ENCODE measurements at regions not wholly inside any gene's neighbourhood (a gene's known extent, or its start where the extent isn't known, plus 50 kb on each side); places are given as distances from the start of the nearest gene placed in this dataset.

DNA sequence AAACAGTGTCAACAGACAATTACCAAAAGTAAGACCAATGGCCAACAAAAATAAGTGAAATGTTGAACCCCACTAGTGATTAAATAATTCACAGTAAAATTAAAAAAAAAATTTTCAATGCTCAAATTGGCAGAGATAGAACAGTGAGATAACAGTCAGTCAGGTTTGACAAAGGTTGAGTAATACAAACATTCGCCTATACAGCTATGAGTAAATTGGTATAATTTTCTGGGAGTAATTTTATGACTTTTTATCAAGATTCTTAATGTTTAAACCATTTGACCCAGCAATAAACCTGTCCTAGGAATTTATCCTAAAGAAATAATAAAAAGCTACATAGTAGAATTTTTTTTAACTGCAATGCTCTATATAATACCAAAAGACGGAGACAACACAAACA, 64.9 kb upstream of the SHH start:
- no peaks in the 10 kb centered on the region for H3K36me3 Mint-ChIP-seq (ENCODE audit: low read depth)
- peaks cover 6% of the 10 kb centered on the region for H3K27me3 Mint-ChIP-seq
- no peaks in the 10 kb centered on the region for H3K9me3 Mint-ChIP-seq
- H3K27ac Mint-ChIP-seq, result no peak overlapping the region
- intact Hi-C loops (cut with micrococcal nuclease), result no loop called here
- H3K4me3 Mint-ChIP-seq, result no peak overlapping the region
- no peak for DNase-seq
- no peaks in the 10 kb centered on the region for H3K4me1 Mint-ChIP-seq

DNA sequence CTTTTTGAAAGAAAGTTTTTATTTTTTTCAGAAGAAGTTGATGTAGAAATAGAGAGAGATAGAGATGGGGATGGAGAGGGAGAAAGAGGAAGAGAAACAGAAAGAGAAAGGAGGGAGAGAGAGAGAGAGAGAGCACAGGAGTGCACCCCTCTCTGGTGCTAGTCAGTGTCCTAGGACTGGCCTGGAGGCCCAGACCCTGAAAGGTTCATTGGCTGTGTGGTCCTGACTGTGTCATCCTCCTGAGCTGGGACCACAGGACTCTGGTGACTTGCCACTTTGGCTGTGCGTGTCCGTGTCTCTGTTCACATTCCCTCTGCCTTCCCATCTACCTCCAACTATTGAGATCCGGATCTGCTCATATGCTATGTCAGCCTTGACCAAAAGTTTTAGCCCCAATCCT, 62.1 kb upstream of the SHH start:
- H3K4me3 Mint-ChIP-seq, result no peak overlapping the region
- H3K36me3 Mint-ChIP-seq (ENCODE audit: low read depth), result no peaks in the 10 kb centered on the region
- no peaks in the 10 kb centered on the region for H3K4me1 Mint-ChIP-seq
- H3K9me3 Mint-ChIP-seq, result no peaks in the 10 kb centered on the region
- intact Hi-C loops (cut with micrococcal nuclease), result no loop called here
- H3K27me3 Mint-ChIP-seq, result peaks cover 5% of the 10 kb centered on the region
- DNase-seq, result no peak
- H3K27ac Mint-ChIP-seq, result no peak overlapping the region

GRCh38 chr7:155874010-155874409, 61.7 kb upstream of the SHH start:
- DNase-seq, result no peak
- Mint-ChIP-seq H3K4me3 (no peak overlapping the region), H3K4me1 (no peaks in the 10 kb centered on the region), H3K9me3 (no peaks in the 10 kb centered on the region), H3K36me3 (ENCODE audit: low read depth) (no peaks in the 10 kb centered on the region), H3K27ac (no peak overlapping the region), H3K27me3 (peaks cover 4% of the 10 kb centered on the region)
- intact Hi-C loops (cut with micrococcal nuclease), result no loop called here

DNA sequence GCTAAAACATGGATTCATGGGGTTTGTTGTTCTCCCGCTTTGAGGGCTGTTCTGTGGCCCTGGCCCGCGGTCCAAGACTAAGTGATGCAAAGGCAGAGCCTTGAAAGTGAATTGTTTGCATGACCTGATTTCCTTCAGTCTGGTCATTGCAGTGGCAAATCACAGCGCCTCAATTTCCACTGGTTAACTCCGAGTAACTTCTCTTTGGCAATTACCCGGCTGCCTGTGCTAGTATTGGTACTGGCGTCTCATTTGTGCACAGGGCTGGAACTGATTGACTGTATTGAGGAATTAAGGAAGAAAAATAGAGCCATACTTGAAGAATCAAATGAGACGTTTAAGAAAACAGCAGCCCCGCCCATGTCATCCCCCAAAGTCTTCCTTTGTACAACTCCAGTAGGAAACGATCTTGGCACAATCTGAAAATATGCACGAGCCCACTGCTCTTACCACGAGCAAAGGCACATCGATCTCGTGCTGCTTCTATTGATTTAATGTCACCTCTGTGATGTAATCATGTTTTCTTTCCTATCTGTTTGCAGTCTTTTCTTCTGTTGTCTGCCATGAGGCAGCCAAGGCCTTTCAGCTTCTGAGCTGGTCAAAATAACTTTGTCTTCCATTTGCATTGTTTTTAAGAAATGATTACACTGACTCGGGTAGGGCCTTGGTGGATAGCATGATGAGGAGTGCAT, 60.6 kb upstream of the SHH start:
- Mint-ChIP-seq H3K4me3 (no peak overlapping the region), H3K27me3 (peaks cover 4% of the 10 kb centered on the region), H3K9me3 (no peaks in the 10 kb centered on the region), H3K4me1 (no peaks in the 10 kb centered on the region), H3K36me3 (ENCODE audit: low read depth) (no peaks in the 10 kb centered on the region), H3K27ac (no peak overlapping the region)
- intact Hi-C loops (cut with micrococcal nuclease), result no loop called here
- no peak for DNase-seq

DNA sequence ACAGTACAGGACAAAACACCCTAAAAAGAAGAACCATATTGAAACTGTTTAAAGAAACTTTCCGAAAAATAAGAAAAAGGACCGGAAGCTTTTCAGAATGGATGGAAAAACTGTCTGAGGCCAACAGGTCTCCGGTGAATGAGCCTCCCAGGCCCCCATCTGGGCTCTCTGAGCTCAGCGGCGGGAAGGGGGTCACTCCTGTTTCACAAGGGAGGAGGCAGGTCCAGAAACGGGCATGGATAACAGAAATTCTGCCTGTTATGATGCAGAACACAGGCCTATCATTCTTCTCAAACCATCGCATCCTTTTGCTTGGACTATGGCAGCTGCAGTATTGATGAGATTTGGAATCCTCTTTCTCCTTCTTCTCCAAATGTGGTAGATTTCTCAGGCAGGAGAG, 58.9 kb upstream of the SHH start:
- no peak for DNase-seq
- H3K27ac Mint-ChIP-seq, result no peak overlapping the region
- H3K9me3 Mint-ChIP-seq, result no peaks in the 10 kb centered on the region
- H3K4me1 Mint-ChIP-seq, result no peaks in the 10 kb centered on the region
- no peak overlapping the region for H3K4me3 Mint-ChIP-seq
- peaks cover 4% of the 10 kb centered on the region for H3K27me3 Mint-ChIP-seq
- intact Hi-C loops (cut with micrococcal nuclease), result no loop called here
- H3K36me3 Mint-ChIP-seq (ENCODE audit: low read depth), result no peaks in the 10 kb centered on the region

- H3K36me3 Mint-ChIP-seq (ENCODE audit: low read depth), result no peaks in the 10 kb centered on the region
- no peaks in the 10 kb centered on the region for H3K9me3 Mint-ChIP-seq
- peaks cover 4% of the 10 kb centered on the region for H3K27me3 Mint-ChIP-seq
- H3K4me3 Mint-ChIP-seq, result no peak overlapping the region
- no peaks in the 10 kb centered on the region for H3K4me1 Mint-ChIP-seq
- DNase-seq, result no peak
- intact Hi-C loops (cut with micrococcal nuclease), result no loop called here
- no peak overlapping the region for H3K27ac Mint-ChIP-seq
Observed at GRCh38 chr7:155870334-155871180, 58.3 kb upstream of the SHH start.

DNA sequence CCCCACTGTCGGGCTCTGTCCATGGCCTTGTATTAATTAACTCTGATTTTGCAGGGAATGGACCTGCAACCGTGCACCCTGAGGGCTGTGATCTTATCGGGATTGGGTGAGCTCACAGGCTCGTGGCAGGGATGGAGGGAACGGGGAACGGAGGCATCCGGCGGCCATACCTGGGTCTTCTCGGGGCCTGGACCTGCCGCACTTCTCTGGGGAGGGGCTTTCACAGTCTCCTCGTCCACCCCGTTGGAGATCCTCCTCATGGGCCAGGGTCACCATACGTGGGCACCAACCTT, 57.5 kb upstream of the SHH start:
- H3K4me1 Mint-ChIP-seq, result no peaks in the 10 kb centered on the region
- no peak overlapping the region for H3K27ac Mint-ChIP-seq
- DNase-seq, result no peak
- H3K36me3 Mint-ChIP-seq (ENCODE audit: low read depth), result no peaks in the 10 kb centered on the region
- no peak overlapping the region for H3K4me3 Mint-ChIP-seq
- intact Hi-C loops (cut with micrococcal nuclease), result no loop called here
- no peaks in the 10 kb centered on the region for H3K9me3 Mint-ChIP-seq
- peaks cover 4% of the 10 kb centered on the region for H3K27me3 Mint-ChIP-seq

DNA sequence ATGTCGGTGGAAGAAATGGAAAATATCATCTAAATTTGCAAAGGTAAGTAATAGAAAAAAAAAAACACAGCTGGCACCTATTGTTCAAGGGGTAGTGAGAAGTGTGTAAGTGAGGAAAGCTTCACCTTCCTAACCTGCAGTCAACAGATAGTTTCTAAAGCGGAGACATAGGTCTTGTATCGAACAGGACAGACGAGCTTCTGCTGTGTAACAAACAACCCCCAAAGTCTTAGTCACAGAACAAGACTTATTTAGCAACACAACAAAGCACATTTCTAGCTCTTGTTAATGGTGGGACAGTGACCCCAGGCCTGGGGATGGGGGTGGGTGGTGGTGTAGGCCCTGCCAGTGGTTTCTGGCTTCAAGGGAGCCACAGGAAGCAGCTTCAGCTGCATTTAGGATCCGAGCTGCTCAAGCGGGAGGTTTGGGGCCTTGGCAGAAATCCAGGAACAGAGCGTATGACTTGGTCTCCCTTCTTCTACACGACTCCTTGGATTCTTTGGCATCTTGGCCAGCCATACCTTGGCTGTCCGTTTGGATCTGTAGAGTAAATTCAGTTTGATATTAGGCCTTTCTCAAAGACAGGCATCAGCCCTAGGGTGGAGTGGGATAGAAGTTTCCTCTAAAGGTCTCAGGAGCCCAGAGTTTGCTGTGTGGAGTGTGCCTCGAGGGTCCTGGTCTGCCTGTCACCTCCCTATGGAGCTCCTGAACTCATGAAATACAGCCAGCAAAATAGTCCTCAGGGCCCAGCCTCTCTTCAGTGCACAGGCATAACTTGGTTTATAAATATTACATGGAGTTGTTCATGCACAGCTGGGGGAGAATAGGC, 56.9 kb upstream of the SHH start:
- no peak for DNase-seq
- Mint-ChIP-seq H3K4me3 (no peak overlapping the region), H3K9me3 (no peaks in the 10 kb centered on the region), H3K27ac (no peak overlapping the region), H3K4me1 (no peaks in the 10 kb centered on the region), H3K27me3 (peaks cover 4% of the 10 kb centered on the region), H3K36me3 (ENCODE audit: low read depth) (no peaks in the 10 kb centered on the region)
- intact Hi-C loops (cut with micrococcal nuclease), result no loop called here

DNA sequence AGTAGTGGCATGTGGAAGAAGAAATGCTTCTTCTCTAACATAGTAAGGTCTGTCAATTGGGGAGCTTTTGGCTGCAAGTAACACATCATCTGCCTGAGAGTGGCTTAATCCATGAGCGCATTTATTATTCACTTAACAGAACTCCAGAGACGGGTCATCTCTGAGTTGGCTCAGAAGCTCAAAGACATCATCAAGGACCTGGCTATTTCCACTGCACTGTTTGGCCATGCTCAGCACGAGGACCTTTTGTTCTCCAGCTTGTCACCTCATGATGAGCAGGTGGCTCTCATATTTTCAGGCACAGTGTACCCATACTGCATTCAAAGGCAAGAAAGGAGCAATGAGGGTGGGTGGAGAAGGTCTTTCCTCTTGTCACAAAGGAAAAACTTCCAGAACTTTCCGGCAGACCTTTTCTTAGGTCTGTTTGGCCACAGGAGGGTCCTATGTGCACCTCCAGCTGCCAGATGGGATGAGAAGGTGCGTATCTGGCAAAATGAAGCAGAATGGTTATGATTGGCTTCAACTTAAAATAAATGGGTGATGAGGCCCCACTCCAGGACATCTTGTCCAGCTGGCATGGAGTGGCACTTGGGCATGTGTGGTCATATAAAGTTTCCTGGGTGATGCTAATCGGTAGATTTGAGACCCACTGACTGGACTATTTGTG, 55.6 kb upstream of the SHH start:
- Mint-ChIP-seq H3K4me1 (no peaks in the 10 kb centered on the region), H3K27ac (no peak overlapping the region), H3K36me3 (ENCODE audit: low read depth) (no peaks in the 10 kb centered on the region), H3K27me3 (no peaks in the 10 kb centered on the region), H3K4me3 (no peak overlapping the region), H3K9me3 (no peaks in the 10 kb centered on the region)
- DNase-seq, result no peak
- intact Hi-C loops (cut with micrococcal nuclease), result no loop called here

GRCh38 chr7:155867280-155867679, 55.0 kb upstream of the SHH start:
- Mint-ChIP-seq H3K9me3 (no peaks in the 10 kb centered on the region), H3K4me1 (no peaks in the 10 kb centered on the region)
- DNase-seq, result no peak

GRCh38 chr7:155865830-155866525, 53.7 kb upstream of the SHH start:
- H3K4me1 Mint-ChIP-seq, result no peaks in the 10 kb centered on the region
- H3K27me3 Mint-ChIP-seq, result no peaks in the 10 kb centered on the region
- H3K27ac Mint-ChIP-seq, result no peak overlapping the region
- H3K4me3 Mint-ChIP-seq, result no peak overlapping the region
- intact Hi-C loops (cut with micrococcal nuclease), result no loop called here
- no peaks in the 10 kb centered on the region for H3K9me3 Mint-ChIP-seq
- no peaks in the 10 kb centered on the region for H3K36me3 Mint-ChIP-seq (ENCODE audit: low read depth)
- DNase-seq, result no peak

More at GRCh38 chr7:155867280-155867679, 55.0 kb upstream of the SHH start:
- Mint-ChIP-seq H3K36me3 (ENCODE audit: low read depth) (no peaks in the 10 kb centered on the region), H3K4me3 (no peak overlapping the region), H3K27me3 (no peaks in the 10 kb centered on the region), H3K27ac (no peak overlapping the region)
- intact Hi-C loops (cut with micrococcal nuclease), result no loop called here

DNA sequence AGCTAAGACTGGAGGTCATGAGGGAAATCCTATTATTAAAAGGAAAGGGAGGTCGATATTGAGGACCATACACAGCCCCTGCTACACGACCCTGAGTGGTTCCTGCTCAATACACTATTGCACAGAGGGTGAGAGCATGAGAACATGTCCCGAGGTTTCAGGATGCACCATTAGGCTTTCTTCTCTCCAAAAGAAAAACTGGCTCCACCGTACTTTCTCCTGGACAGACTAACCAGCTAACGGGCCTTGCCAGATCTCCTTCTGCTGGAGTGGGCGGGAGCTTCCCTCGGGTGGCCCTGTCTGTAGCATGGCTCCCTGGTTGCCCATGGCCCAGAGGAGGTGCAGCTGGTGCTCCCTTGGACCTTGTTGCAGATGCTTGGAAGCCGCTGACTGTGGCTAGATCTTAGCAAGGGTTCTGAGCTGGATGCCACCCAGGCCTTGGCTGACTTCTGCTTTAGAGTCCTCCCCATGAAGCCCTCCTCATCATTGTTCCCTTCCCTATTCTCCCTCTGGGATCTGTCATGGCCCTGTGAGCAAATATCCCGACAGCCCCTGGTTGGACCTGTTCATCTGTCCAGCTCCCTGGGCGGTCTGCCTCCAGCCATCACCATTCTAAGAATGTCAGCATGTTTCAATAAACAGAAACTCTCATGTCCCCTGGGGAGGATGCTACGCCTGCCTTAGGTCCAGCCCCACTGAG, 52.9 kb upstream of the SHH start:
- no peak overlapping the region for H3K27ac Mint-ChIP-seq
- intact Hi-C loops (cut with micrococcal nuclease), result no loop called here
- DNase-seq, result no peak
- H3K9me3 Mint-ChIP-seq, result no peaks in the 10 kb centered on the region
- H3K36me3 Mint-ChIP-seq (ENCODE audit: low read depth), result no peaks in the 10 kb centered on the region
- H3K4me1 Mint-ChIP-seq, result no peaks in the 10 kb centered on the region
- H3K4me3 Mint-ChIP-seq, result no peak overlapping the region
- H3K27me3 Mint-ChIP-seq, result no peaks in the 10 kb centered on the region
